ENCODE measurements at regions not wholly inside any gene's neighbourhood (a gene's known extent, or its start where the extent isn't known, plus 50 kb on each side); places are given as distances from the start of the nearest gene placed in this dataset.
"Not testable (repeated sequence)": the region's sequence is repeated elsewhere in the genome, so short reads cannot be mapped to it uniquely, and the experiment has no call there.

DNA sequence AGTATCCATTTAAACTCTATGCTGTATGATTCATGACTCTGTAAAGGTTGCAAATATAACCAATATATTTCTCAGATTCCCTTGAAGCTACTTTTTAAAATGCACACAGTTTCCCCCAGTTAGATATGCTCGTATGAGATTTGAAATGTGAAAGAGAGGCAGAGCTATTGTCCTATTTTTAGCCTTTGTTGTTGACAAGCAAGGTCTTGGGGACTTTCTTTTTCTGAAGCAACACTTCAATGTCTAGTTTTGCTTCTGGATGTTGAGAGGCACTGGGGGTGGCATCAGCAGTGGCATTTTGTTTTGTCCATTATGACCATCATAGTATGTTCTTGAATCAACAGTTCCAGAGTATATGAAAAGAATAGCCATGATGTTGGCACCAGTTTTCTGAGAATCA, 63.4 kb downstream of the ASCL1 start:
- Histone ChIP-seq H3K4me3 (no peak overlapping the region), H3K4me1 (no peaks in the 10 kb centered on the region), H3K9me3 (no peaks in the 10 kb centered on the region), H3K27me3 (no peaks in the 10 kb centered on the region), H3K27ac (no peak overlapping the region), H3K36me3 (no peaks in the 10 kb centered on the region)
- 30 to 53% (median 47%) methylated on average over 1 of the region's 1 CpG for WGBS, 5 donors
- no peak for DNase-seq
- intact Hi-C loops (cut with DNase I; ENCODE audit: low total_unique reads): no loop called here
- TF ChIP-seq EP300 (IDR thresholded peaks at IDR 0.05) (no peak), POLR2A (IDR thresholded peaks at IDR 0.05) (no peak), POLR2AphosphoS5 (IDR thresholded peaks at IDR 0.05) (no peak)
- TF ChIP-seq, protein P1, sequence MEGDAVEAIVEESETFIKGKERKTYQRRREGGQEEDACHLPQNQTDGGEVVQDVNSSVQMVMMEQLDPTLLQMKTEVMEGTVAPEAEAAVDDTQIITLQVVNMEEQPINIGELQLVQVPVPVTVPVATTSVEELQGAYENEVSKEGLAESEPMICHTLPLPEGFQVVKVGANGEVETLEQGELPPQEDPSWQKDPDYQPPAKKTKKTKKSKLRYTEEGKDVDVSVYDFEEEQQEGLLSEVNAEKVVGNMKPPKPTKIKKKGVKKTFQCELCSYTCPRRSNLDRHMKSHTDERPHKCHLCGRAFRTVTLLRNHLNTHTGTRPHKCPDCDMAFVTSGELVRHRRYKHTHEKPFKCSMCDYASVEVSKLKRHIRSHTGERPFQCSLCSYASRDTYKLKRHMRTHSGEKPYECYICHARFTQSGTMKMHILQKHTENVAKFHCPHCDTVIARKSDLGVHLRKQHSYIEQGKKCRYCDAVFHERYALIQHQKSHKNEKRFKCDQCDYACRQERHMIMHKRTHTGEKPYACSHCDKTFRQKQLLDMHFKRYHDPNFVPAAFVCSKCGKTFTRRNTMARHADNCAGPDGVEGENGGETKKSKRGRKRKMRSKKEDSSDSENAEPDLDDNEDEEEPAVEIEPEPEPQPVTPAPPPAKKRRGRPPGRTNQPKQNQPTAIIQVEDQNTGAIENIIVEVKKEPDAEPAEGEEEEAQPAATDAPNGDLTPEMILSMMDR (IDR thresholded peaks at IDR 0.05): no peak

DNA sequence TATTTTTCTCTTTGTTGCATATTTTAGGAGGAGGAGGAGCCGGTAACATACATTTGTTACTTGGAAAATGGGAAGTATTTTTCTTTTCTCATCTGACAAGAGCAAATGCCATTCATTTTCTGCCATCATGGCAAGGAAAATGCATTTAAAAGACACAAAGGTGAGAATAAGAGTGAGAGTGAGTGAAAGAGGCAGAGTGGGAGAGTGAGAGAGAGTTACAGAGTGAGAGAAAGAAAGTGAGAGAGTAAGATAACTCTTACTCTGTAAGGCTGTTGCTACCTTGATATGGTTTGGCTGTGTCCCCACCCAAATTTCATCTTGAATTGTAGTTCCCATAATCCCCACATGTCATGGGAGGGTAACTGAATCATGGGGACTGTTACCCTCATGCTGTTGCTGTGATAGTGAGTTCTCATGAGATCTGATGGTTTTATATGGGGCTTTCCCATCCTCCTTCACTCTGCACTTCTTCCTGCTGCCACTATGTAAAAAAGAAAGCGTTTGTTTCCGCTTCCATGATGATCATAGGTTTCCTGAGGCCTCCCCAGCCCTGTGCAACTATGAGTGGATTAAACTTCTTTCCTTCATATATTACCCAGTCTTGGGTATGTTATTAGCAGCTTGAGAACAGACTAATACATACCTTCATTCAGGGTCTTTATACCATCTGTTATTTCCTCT, 64.2 kb downstream of the ASCL1 start:
- Histone ChIP-seq H3K4me1 (no peaks in the 10 kb centered on the region), H3K4me3 (no peak overlapping the region), H3K27me3 (no peaks in the 10 kb centered on the region), H3K9me3 (no peaks in the 10 kb centered on the region), H3K27ac (no peak overlapping the region), H3K36me3 (no peaks in the 10 kb centered on the region)
- intact Hi-C loops (cut with DNase I; ENCODE audit: low total_unique reads): no loop called here
- TF ChIP-seq POLR2A (IDR thresholded peaks at IDR 0.05): no peak
- no peak for TF ChIP-seq EP300 (IDR thresholded peaks at IDR 0.05)
- TF ChIP-seq, protein P1 (IDR thresholded peaks at IDR 0.05): no peak
- no peak for TF ChIP-seq POLR2AphosphoS5 (IDR thresholded peaks at IDR 0.05)
- no peak for DNase-seq
- 77 to 91% (median 88%) methylated on average over 3 of the region's 3 CpGs for WGBS, 5 donors

DNA sequence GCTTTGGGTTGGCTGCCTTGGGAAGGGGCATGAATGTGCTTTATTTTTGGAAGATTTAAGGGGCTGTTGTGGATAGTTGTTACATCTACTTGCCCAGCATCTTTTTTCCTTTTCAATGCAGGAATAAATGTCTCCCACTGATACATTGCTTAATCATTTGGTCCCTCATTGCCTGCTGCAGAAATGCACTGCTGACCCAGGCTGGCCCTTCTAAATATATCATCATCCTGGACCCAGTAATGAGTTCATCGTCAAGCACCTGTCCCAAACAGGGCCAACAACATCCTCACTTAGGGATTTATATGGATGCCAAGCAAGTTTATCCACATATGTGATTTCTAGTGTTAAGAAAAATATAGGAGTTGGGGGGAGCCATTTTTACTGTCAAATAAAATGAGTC, 67.2 kb downstream of the ASCL1 start:
- TF ChIP-seq EP300 (IDR thresholded peaks at IDR 0.05) (no peak), POLR2A (IDR thresholded peaks at IDR 0.05) (no peak), POLR2AphosphoS5 (IDR thresholded peaks at IDR 0.05) (no peak)
- TF ChIP-seq, protein P1 (IDR thresholded peaks at IDR 0.05): no peak
- 63 to 90% (median 84%) methylated on average over 1 of the region's 1 CpG for WGBS, 5 donors
- no peak for DNase-seq
- no peak overlapping the region for H3K27ac ChIP-seq
- no peaks in the 10 kb centered on the region for H3K9me3 ChIP-seq
- intact Hi-C loops (cut with DNase I; ENCODE audit: low total_unique reads): no loop called here
- H3K4me1 ChIP-seq: no peaks in the 10 kb centered on the region
- H3K36me3 ChIP-seq: no peaks in the 10 kb centered on the region
- H3K4me3 ChIP-seq: no peak overlapping the region
- no peaks in the 10 kb centered on the region for H3K27me3 ChIP-seq

DNA sequence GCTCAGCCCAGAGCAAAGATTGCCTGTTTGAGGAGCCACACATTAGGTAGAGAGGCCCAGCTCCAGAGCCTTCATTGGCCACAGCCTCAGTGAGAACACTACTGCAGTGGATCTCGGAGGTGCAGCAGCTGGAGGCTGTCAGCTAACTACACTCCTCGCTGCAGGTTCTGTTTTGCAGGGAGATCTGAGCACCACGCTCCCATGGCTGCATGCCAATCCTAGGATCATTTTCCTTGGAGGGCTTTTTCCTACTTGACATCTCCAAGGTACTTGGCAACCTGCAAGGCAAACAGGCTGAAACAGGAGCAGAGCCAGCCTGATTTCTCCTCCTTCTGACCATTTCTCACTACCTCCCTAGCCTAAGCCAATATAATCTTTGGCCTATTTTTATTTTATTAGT, 69.2 kb downstream of the ASCL1 start:
- H3K27me3 ChIP-seq; H3K36me3 ChIP-seq; intact Hi-C loops (cut with DNase I; ENCODE audit: low total_unique reads); H3K4me1 ChIP-seq; H3K4me3 ChIP-seq; H3K27ac ChIP-seq; H3K9me3 ChIP-seq: not testable (repeated sequence)
- DNase-seq: peak in 1 of 2 donors; percentile 63
- 29 to 61% (median 34%) methylated on average over 2 to 3 of the region's 3 CpGs for WGBS, 5 donors

DNA sequence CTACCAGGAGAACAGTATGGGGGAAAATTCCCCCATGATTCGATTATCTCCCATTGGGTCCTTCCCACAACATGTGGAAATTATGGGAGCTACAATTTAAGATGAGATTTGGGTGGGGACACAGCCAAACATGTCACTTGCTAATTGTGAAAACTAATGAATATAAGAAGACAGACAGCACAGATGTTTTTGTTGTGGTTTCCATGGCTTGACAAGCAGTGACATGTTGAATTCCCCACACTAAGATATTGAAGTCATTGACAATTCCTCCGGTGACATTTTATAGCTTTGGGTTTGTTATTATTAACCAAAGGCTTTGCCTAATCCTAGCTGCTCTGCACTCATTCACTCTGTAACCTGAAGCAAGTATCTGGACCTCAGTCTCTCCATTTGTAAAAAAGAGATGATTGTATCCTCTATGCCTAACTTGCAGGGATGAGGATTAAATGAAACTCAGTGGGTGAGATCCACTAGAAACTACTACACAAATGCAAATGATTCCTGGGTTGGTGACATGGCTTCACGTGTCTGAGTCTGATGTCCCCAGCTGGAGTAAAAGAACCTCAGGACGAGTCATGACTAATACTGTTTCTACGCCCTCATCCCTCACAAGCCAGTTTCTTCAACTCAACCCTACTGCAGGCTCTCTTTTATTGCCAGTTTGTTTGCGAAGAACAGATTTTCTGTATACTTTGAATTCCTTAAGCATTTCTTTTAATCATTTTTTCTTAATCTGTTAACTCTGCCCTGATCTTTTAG, 71.6 kb downstream of the ASCL1 start:
- TF ChIP-seq POLR2A (IDR thresholded peaks at IDR 0.05) (no peak), EP300 (IDR thresholded peaks at IDR 0.05) (no peak), POLR2AphosphoS5 (IDR thresholded peaks at IDR 0.05) (no peak)
- TF ChIP-seq, protein P1 (IDR thresholded peaks at IDR 0.05): no peak
- 76 to 85% (median 77%) methylated on average over 6 of the region's 6 CpGs for WGBS, 5 donors
- Histone ChIP-seq H3K36me3 (no peaks in the 10 kb centered on the region), H3K27me3 (no peaks in the 10 kb centered on the region), H3K4me1 (no peaks in the 10 kb centered on the region), H3K27ac (no peak overlapping the region), H3K4me3 (no peak overlapping the region), H3K9me3 (no peaks in the 10 kb centered on the region)
- intact Hi-C loops (cut with DNase I; ENCODE audit: low total_unique reads): no loop called here
- no peak for DNase-seq

Measured in stomach (tissue), 8 donors.